Erythroblast (primary cell): ENCODE measurements at regions not wholly inside any gene's neighbourhood (a gene's known extent, or its start where the extent isn't known, plus 50 kb on each side); places are given as distances from the start of the nearest gene placed in this dataset.
"Not testable (repeated sequence)": the region's sequence is repeated elsewhere in the genome, so short reads cannot be mapped to it uniquely, and the experiment has no call there.

Experiments used
- DNase-seq, 2 experiments: peaks; one replicate each; lab custom pipeline; 2025; lab: John Stamatoyannopoulos, UW
- GATA1 ChIP-seq: IDR thresholded peaks from 2 replicates; pipeline ENCODE4 v1.6.1; 2011; ENCODE audit warnings: low read depth, mild to moderate bottlenecking, control low read depth, low read length, moderate library complexity
- POLR2A ChIP-seq: IDR thresholded peaks from 2 replicates; pipeline ENCODE4 v1.6.1; 2011; ENCODE audit warnings: mild to moderate bottlenecking, low read length

- DNase-seq = no peak
These were observed 788.9 kb downstream of the TBC1D32 start for GRCh38 chr6:120545353-120545752.

GRCh38 chr6:120534954-120535353 lies 799.3 kb downstream of the TBC1D32 start:
- DNase-seq = no peak
- TF ChIP-seq POLR2A = no peak
- TF ChIP-seq GATA1 = no peak

More at GRCh38 chr6:120545353-120545752, 788.9 kb downstream of the TBC1D32 start:
- TF ChIP-seq POLR2A (no peak), GATA1 (no peak)

DNA sequence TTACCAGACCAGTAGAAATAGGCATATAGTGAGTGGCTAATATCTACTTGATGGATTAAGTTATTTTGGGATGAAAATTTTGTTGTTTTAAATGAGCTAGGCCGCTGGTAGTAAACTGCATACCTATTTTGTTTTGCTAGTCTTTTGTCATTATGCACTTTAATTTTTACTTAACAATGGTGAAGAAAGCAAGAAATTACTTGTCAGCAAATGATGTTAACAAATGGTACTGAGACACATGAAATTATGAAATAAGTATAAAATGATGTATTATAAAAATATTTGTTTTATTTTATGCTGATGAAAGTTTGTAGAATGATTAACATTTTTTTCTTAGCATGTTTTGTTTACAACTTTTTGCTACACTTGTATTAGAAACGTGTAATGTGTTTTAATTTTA lies 807.7 kb downstream of the TBC1D32 start:
- no peak for DNase-seq
- TF ChIP-seq POLR2A = no peak
- no peak for TF ChIP-seq GATA1

DNA sequence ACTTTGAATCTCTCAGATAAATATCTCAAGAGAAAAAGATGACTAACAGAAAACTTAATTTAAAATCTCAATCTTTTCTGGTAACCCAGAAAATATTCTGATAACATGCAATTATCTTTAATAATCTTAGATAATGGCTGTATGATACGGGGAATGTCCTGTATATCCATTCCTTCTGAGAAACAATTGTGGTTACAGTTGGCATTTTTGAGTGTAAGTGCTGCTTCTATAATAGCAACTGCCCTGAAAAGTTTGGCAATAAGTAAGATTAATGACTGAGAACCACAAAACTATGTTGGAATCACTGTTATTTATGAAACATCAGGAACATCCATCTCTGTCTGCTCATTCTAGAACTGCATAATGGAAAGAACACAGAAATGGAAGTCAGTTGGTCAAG lies 819.7 kb downstream of the TBC1D32 start:
- DNase-seq = no peak
- TF ChIP-seq GATA1 = no peak
- TF ChIP-seq POLR2A = no peak

GRCh38 chr6:120511712-120512111 lies 822.6 kb downstream of the TBC1D32 start:
- DNase-seq = no peak
- TF ChIP-seq GATA1 = no peak
- no peak for TF ChIP-seq POLR2A

GRCh38 chr6:120498711-120499110 lies 835.6 kb downstream of the TBC1D32 start:
- no peak for DNase-seq
- TF ChIP-seq POLR2A = no peak
- no peak for TF ChIP-seq GATA1

GRCh38 chr6:120496661-120497060 lies 837.6 kb downstream of the TBC1D32 start:
- no peak for DNase-seq
- TF ChIP-seq GATA1 (no peak), POLR2A (no peak)

DNA sequence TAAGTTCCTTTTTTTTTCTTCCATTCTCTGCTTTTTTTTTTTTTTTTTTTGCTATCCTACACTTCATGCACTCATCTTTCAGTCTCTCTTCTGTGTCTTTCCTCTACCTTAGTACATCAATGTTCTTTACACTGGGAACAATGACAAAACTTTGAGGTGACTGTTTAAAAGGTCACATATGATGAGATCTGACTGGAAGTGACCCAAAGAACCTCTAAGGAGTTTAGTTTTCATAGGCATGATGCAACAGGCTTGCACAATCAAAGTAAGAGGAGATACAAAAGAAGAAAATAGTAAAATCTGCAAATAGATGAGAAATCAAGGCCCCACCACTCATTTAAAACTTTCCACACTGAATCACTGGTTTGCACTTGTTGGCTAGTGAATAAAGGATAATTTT lies 840.8 kb downstream of the TBC1D32 start:
- TF ChIP-seq POLR2A = no peak
- TF ChIP-seq GATA1 = no peak
- no peak for DNase-seq

DNA sequence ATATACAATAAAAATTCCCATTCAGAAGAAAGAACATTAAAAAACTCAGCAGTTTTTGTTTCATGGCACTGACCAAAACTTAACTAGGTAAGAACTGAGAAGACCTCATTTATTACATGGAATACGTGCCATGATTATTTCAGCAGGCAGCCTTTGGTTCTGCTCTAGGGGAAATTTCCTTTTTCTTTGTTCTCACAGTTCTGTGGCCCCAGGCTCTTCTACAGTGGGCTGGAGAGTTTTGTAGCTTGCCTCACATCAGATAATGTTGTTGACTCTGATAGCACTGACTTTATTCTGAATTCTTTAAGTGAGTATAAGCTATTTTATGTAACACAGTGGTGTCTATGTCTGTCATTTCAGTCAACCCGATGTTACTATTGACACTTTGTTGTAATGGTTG lies 844.3 kb downstream of the TBC1D32 start:
- TF ChIP-seq POLR2A (no peak), GATA1 (no peak)

DNA sequence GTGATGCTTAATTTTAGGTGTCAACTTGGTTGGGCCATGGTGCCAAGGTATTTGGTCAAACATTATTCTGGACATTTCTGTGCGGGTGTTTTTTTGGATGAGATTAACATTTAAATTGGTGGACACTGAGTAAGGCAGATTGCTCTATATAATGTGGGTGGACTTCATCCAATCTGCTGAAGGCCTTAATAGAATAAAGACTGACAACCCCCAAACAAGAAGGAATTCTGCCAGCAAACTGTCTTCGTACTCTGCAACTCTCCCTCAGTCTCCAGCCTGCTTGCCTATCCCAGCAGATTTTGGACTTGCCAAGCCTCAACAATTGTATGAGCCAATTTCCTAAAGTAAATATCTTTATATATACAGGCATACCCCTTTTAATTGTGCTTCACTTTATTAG lies 850.1 kb downstream of the TBC1D32 start:
- TF ChIP-seq GATA1 (no peak), POLR2A (no peak)
- no peak for DNase-seq

More for the DNA sequence above, 844.3 kb downstream of the TBC1D32 start:
- no peak for DNase-seq

DNA sequence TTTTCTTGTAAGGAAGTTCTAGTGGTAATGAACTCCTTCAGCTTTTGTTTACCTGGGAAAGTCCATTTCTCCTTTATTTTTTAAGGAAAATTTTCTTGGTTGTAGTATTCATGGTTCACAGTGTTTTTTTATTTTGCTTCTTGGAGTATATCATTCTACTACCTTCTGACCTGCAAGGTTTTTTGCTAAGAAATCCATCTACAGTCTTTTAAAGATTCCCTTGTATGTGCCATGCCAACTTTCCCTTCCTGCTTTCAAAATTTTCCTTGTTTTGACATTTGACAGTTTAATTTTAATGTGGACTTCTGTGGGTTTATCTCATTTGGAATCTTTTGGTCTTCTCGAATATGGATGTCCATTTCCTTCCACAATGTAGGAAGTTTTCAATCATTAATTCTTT lies 855.6 kb downstream of the TBC1D32 start:
- TF ChIP-seq GATA1 (no peak), POLR2A (no peak)
- DNase-seq = no peak

DNA sequence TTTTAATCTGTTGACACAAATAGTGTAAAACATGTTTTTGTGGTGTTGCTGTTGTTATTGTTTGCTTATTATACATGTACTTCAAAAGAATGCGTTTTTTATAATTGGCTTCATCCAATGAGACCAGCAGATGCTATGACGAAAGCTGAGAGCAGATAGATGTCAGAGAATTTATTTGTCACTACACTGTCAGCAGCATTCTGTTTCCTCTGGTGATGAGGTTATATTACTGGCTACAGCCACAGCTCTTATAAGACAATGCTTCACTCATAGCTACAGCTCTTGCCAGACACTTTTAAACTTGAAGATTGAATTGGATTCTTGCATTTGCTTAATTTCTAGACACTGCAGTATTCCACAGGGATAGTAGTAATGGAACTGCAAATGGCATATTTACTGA lies 860.5 kb downstream of the TBC1D32 start:
- no peak for DNase-seq
- TF ChIP-seq GATA1 (no peak), POLR2A (no peak)

- no peak for DNase-seq
- TF ChIP-seq GATA1 = no peak
- no peak for TF ChIP-seq POLR2A
These were observed 865.8 kb downstream of the TBC1D32 start for GRCh38 chr6:120468486-120468885.

- DNase-seq = no peak
- TF ChIP-seq GATA1 (no peak), POLR2A (no peak)
These were observed 882.8 kb downstream of the TBC1D32 start for GRCh38 chr6:120451508-120451907.

GRCh38 chr6:120447605-120448004 lies 886.7 kb downstream of the TBC1D32 start:
- DNase-seq = no peak
- TF ChIP-seq GATA1 (no peak), POLR2A (no peak)

- not testable (repeated sequence) for DNase-seq
These were observed 901.4 kb downstream of the TBC1D32 start for GRCh38 chr6:120432840-120433239.
